HG02623 (cell line): ENCODE measurements at regions not wholly inside any gene's neighbourhood (a gene's known extent, or its start where the extent isn't known, plus 50 kb on each side); places are given as distances from the start of the nearest gene placed in this dataset.

Experiments used
- ATAC-seq: cut with Tn5 transposase; IDR thresholded peaks from one replicate; pipeline ENCODE4 v1.9.1; 2021; ENCODE audit warnings: moderate library complexity; ENCODE audit not compliant: unreplicated experiment

GRCh38 chr3:178062126-178062525 lies 474.1 kb upstream of the KCNMB2 start:
- ATAC-seq, result no peak

- no peak for ATAC-seq
These were observed 472.8 kb upstream of the KCNMB2 start for GRCh38 chr3:178063461-178063860.

GRCh38 chr3:178067721-178068120 lies 468.5 kb upstream of the KCNMB2 start:
- no peak for ATAC-seq

- no peak for ATAC-seq
These were observed 463.6 kb upstream of the KCNMB2 start for GRCh38 chr3:178072391-178073305.

- ATAC-seq, result no peak
These were observed 462.9 kb upstream of the KCNMB2 start for GRCh38 chr3:178073366-178073765.

- no peak for ATAC-seq
These were observed 460.9 kb upstream of the KCNMB2 start for GRCh38 chr3:178075344-178075743.

GRCh38 chr3:178078953-178079352 lies 457.3 kb upstream of the KCNMB2 start:
- ATAC-seq, result no peak

GRCh38 chr3:178079966-178080365 lies 456.3 kb upstream of the KCNMB2 start:
- no peak for ATAC-seq

GRCh38 chr3:178082326-178082906 lies 453.8 kb upstream of the KCNMB2 start:
- ATAC-seq, result no peak

GRCh38 chr3:178083906-178084866 lies 452.1 kb upstream of the KCNMB2 start:
- ATAC-seq, result no peak

GRCh38 chr3:178084938-178085816 lies 451.1 kb upstream of the KCNMB2 start:
- ATAC-seq, result no peak

- ATAC-seq, result no peak
These were observed 450.5 kb upstream of the KCNMB2 start for GRCh38 chr3:178085817-178086123.

- no peak for ATAC-seq
These were observed 450.0 kb upstream of the KCNMB2 start for GRCh38 chr3:178086144-178086825.

- ATAC-seq, result no peak
These were observed 448.9 kb upstream of the KCNMB2 start for GRCh38 chr3:178087376-178087775.

- ATAC-seq, result no peak
These were observed 447.3 kb upstream of the KCNMB2 start for GRCh38 chr3:178088963-178089362.

- ATAC-seq, result no peak
These were observed 445.3 kb upstream of the KCNMB2 start for GRCh38 chr3:178090899-178091298.

- ATAC-seq, result no peak
These were observed 440.7 kb upstream of the KCNMB2 start for GRCh38 chr3:178095522-178095921.

GRCh38 chr3:178096955-178097354 lies 439.3 kb upstream of the KCNMB2 start:
- ATAC-seq, result no peak

- no peak for ATAC-seq
These were observed 438.7 kb upstream of the KCNMB2 start for GRCh38 chr3:178097576-178097975.

- ATAC-seq, result no peak
These were observed 437.0 kb upstream of the KCNMB2 start for GRCh38 chr3:178099274-178099673.
